ENCODE measurements at regions not wholly inside any gene's neighbourhood (a gene's known extent, or its start where the extent isn't known, plus 50 kb on each side); places are given as distances from the start of the nearest gene placed in this dataset.

DNA sequence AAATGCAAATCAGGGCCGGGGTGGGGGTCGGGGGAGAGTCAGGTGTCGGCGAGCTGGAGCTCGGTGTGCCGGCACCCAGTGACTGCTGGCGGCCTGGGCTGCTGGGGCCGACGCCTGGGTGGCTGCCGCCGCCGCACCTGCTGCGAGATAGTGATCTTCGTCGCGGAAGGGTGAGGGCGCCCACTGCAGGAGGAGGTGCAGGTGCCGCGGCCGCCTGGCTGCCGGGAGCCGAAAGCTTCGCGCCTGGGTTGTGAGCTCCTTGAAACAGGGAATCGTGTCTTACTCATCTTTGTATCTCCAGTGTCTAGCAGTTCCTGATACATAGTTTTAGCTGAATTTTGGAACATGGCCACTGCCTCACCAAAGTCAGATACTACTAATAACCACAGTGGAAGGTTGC, 64.0 kb upstream of the CPOX start (continued):
- TF ChIP-seq HDAC2 (CRISPR knock-in tag; IDR thresholded peaks at IDR 0.05) (no peak), PRPF4 (IDR thresholded peaks at IDR 0.05; ENCODE audit: low read depth, low read length, poor library complexity, severe bottlenecking) (no peak), SUZ12 (IDR thresholded peaks at IDR 0.05; ENCODE audit: low read depth, low read length) (no peak), ZNF768 (CRISPR knock-in tag; IDR thresholded peaks at IDR 0.05) (0 out of 2 replicates have a peak, but pooled peaks have one; percentile 29), HOXA7 (CRISPR knock-in tag; IDR thresholded peaks at IDR 0.05) (no peak), STAG1 (CRISPR knock-in tag; IDR thresholded peaks at IDR 0.05) (peak; percentile 60), TEAD3 (CRISPR knock-in tag; optimal IDR thresholded peaks at IDR 0.05; ENCODE audit: borderline replicate concordance) (no peak), ERF (CRISPR knock-in tag; IDR thresholded peaks at IDR 0.05) (no peak), JARID2 (CRISPR knock-in tag; IDR thresholded peaks at IDR 0.05; ENCODE audit: insufficient replicate concordance) (no peak)
- TF ChIP-seq, protein P1, sequence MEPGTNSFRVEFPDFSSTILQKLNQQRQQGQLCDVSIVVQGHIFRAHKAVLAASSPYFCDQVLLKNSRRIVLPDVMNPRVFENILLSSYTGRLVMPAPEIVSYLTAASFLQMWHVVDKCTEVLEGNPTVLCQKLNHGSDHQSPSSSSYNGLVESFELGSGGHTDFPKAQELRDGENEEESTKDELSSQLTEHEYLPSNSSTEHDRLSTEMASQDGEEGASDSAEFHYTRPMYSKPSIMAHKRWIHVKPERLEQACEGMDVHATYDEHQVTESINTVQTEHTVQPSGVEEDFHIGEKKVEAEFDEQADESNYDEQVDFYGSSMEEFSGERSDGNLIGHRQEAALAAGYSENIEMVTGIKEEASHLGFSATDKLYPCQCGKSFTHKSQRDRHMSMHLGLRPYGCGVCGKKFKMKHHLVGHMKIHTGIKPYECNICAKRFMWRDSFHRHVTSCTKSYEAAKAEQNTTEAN (CRISPR knock-in tag; conservative IDR thresholded peaks at IDR 0.05), result no peak
- TF ChIP-seq, protein P2, sequence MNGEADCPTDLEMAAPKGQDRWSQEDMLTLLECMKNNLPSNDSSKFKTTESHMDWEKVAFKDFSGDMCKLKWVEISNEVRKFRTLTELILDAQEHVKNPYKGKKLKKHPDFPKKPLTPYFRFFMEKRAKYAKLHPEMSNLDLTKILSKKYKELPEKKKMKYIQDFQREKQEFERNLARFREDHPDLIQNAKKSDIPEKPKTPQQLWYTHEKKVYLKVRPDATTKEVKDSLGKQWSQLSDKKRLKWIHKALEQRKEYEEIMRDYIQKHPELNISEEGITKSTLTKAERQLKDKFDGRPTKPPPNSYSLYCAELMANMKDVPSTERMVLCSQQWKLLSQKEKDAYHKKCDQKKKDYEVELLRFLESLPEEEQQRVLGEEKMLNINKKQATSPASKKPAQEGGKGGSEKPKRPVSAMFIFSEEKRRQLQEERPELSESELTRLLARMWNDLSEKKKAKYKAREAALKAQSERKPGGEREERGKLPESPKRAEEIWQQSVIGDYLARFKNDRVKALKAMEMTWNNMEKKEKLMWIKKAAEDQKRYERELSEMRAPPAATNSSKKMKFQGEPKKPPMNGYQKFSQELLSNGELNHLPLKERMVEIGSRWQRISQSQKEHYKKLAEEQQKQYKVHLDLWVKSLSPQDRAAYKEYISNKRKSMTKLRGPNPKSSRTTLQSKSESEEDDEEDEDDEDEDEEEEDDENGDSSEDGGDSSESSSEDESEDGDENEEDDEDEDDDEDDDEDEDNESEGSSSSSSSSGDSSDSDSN (CRISPR knock-in tag; IDR thresholded peaks at IDR 0.05), result peak; percentile 37; the same call in 1 of the 2 replicates
- TF ChIP-seq, protein P3, sequence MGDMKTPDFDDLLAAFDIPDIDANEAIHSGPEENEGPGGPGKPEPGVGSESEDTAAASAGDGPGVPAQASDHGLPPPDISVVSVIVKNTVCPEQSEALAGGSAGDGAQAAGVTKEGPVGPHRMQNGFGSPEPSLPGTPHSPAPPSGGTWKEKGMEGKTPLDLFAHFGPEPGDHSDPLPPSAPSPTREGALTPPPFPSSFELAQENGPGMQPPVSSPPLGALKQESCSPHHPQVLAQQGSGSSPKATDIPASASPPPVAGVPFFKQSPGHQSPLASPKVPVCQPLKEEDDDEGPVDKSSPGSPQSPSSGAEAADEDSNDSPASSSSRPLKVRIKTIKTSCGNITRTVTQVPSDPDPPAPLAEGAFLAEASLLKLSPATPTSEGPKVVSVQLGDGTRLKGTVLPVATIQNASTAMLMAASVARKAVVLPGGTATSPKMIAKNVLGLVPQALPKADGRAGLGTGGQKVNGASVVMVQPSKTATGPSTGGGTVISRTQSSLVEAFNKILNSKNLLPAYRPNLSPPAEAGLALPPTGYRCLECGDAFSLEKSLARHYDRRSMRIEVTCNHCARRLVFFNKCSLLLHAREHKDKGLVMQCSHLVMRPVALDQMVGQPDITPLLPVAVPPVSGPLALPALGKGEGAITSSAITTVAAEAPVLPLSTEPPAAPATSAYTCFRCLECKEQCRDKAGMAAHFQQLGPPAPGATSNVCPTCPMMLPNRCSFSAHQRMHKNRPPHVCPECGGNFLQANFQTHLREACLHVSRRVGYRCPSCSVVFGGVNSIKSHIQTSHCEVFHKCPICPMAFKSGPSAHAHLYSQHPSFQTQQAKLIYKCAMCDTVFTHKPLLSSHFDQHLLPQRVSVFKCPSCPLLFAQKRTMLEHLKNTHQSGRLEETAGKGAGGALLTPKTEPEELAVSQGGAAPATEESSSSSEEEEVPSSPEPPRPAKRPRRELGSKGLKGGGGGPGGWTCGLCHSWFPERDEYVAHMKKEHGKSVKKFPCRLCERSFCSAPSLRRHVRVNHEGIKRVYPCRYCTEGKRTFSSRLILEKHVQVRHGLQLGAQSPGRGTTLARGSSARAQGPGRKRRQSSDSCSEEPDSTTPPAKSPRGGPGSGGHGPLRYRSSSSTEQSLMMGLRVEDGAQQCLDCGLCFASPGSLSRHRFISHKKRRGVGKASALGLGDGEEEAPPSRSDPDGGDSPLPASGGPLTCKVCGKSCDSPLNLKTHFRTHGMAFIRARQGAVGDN (CRISPR knock-in tag; IDR thresholded peaks at IDR 0.05), result peak; percentile 19; the same call in 1 of the 2 replicates

Measured in HepG2 (cell line).